Osteocyte (in vitro differentiated cells): ENCODE measurements at regions not wholly inside any gene's neighbourhood (a gene's known extent, or its start where the extent isn't known, plus 50 kb on each side); places are given as distances from the start of the nearest gene placed in this dataset.

Experiments used
- DNase-seq: peaks from one replicate; pipeline ENCODE4 v3.0.0; 2021; ENCODE audit warnings: mixed read lengths; ENCODE audit not compliant: unreplicated experiment; ENCODE audit errors: extremely low spot score
- H3K27ac Mint-ChIP-seq: one replicate; pipeline ENCODE4 v1.8.0; 2021; ENCODE audit warnings: mild to moderate bottlenecking, mixed read lengths; ENCODE audit not compliant: unreplicated experiment
- H3K27me3 Mint-ChIP-seq: one replicate; pipeline ENCODE4 v1.8.0; 2021; ENCODE audit warnings: mixed read lengths; ENCODE audit not compliant: unreplicated experiment
- H3K36me3 Mint-ChIP-seq: one replicate; pipeline ENCODE4 v1.8.0; 2021; ENCODE audit warnings: mixed read lengths; ENCODE audit not compliant: unreplicated experiment
- H3K4me1 Mint-ChIP-seq: one replicate; pipeline ENCODE4 v1.8.0; 2021; ENCODE audit warnings: mixed read lengths; ENCODE audit not compliant: unreplicated experiment
- H3K4me3 Mint-ChIP-seq: one replicate; pipeline ENCODE4 v1.8.0; 2021; ENCODE audit warnings: mild to moderate bottlenecking, moderate library complexity, mixed read lengths; ENCODE audit not compliant: unreplicated experiment
- H3K9me3 Mint-ChIP-seq: one replicate; pipeline ENCODE4 v1.8.0; 2021; ENCODE audit warnings: mixed read lengths; ENCODE audit not compliant: unreplicated experiment
- TF ChIP-seq, protein P1 (sequence below): fragments of 200-600 bp; sonication (generic); IDR thresholded peaks from 2 replicates; pipeline ENCODE4 v1.5.0; 2021; ENCODE audit warnings: antibody characterized with exemption, mild to moderate bottlenecking, moderate library complexity

DNA sequence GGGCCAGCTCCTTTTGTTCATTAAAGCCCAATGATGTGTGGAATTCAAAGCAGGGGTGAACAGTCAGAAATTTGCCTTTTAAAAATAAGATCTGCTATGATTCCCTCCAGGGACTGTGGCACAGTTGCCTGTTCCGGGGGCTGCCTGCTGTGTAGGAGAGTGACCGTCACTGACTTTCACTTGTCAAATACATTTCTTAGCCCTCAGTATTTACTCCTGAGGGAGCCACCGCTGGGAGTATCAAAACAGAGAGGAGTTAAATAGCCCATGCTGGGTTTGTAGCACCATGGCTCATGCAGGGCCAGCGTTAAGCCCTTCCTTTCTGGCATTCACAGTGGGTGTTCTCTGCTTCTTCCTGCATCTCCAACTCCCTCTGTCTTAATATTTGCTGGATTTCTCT lies 897.8 kb downstream of the SORCS3 start:
- Mint-ChIP-seq H3K27me3 (no peaks in the 10 kb centered on the region), H3K9me3 (peaks cover 20% of the 10 kb centered on the region), H3K4me1 (no peaks in the 10 kb centered on the region), H3K36me3 (no peaks in the 10 kb centered on the region), H3K27ac (no peak overlapping the region), H3K4me3 (no peak overlapping the region)
- TF ChIP-seq, protein P1, sequence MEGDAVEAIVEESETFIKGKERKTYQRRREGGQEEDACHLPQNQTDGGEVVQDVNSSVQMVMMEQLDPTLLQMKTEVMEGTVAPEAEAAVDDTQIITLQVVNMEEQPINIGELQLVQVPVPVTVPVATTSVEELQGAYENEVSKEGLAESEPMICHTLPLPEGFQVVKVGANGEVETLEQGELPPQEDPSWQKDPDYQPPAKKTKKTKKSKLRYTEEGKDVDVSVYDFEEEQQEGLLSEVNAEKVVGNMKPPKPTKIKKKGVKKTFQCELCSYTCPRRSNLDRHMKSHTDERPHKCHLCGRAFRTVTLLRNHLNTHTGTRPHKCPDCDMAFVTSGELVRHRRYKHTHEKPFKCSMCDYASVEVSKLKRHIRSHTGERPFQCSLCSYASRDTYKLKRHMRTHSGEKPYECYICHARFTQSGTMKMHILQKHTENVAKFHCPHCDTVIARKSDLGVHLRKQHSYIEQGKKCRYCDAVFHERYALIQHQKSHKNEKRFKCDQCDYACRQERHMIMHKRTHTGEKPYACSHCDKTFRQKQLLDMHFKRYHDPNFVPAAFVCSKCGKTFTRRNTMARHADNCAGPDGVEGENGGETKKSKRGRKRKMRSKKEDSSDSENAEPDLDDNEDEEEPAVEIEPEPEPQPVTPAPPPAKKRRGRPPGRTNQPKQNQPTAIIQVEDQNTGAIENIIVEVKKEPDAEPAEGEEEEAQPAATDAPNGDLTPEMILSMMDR: no peak
- no peak for DNase-seq

DNA sequence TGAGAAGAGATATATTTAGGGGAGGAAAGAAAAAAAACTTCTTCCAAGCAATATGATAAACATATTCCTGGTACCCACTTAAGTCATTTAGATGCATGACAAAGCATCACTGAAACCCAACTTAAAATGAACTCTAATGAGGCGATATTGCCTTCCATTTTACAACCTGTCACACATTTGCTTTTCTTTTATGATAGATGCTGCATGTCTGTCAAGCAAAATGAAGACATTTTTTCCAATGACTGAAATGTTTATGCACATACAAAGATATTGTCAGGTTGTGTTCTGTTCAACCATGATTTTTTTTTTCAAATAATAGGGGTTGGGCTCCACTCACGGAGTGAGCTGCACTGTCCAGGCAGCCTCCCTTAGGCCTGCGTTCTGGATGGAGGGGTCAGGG lies 894.4 kb downstream of the SORCS3 start:
- peaks cover 26% of the 10 kb centered on the region for H3K9me3 Mint-ChIP-seq
- H3K27ac Mint-ChIP-seq: no peak overlapping the region
- no peaks in the 10 kb centered on the region for H3K4me1 Mint-ChIP-seq
- H3K36me3 Mint-ChIP-seq: no peaks in the 10 kb centered on the region
- DNase-seq: no peak
- no peak overlapping the region for H3K4me3 Mint-ChIP-seq
- TF ChIP-seq, protein P1: no peak
- H3K27me3 Mint-ChIP-seq: no peaks in the 10 kb centered on the region

DNA sequence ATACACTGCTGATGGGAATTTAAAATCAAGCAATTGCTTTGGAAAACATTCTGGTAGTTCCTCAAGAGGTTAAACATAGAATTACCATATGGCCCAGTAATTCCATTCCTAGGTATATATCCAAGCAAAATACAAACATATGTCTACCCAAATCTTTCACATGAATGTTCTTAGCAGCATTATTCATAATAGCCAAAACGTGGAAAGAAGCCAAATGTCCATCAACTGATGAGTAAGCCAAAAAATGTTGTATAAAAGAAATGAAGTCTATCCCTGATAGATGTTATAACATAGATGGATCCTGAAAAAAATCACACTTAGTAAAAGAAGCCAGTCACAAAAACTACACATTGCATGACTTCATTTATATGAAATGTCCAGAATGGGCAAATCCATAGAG lies 893.0 kb downstream of the SORCS3 start:
- H3K36me3 Mint-ChIP-seq: no peaks in the 10 kb centered on the region
- no peaks in the 10 kb centered on the region for H3K27me3 Mint-ChIP-seq
- H3K4me3 Mint-ChIP-seq: no peak overlapping the region
- no peak for DNase-seq
- no peaks in the 10 kb centered on the region for H3K4me1 Mint-ChIP-seq
- no peak overlapping the region for H3K27ac Mint-ChIP-seq
- peaks cover 29% of the 10 kb centered on the region for H3K9me3 Mint-ChIP-seq
- TF ChIP-seq, protein P1: no peak

DNA sequence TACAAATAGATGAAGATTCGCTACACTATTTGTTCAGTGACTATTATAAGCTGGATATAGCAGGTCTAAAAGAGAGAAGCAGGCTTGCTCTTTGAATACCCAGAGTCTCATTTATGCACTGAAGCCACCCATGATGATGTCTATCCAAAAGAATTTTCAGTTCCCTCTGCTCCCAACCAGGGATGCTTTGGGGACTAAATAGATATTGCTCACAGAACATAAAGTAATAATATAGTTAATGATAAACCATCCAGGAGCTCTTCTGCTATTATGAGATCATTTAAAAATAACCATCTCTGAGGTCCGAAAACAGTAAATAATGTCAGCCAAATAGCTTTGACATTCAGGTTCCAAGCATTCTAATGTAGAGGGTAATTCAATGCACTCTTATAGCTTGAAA lies 875.4 kb downstream of the SORCS3 start:
- TF ChIP-seq, protein P1: no peak
- no peak for DNase-seq
- H3K27ac Mint-ChIP-seq: no peak overlapping the region
- no peak overlapping the region for H3K4me3 Mint-ChIP-seq
- no peaks in the 10 kb centered on the region for H3K4me1 Mint-ChIP-seq
- peaks cover 4% of the 10 kb centered on the region for H3K9me3 Mint-ChIP-seq
- H3K27me3 Mint-ChIP-seq: no peaks in the 10 kb centered on the region
- no peaks in the 10 kb centered on the region for H3K36me3 Mint-ChIP-seq

DNA sequence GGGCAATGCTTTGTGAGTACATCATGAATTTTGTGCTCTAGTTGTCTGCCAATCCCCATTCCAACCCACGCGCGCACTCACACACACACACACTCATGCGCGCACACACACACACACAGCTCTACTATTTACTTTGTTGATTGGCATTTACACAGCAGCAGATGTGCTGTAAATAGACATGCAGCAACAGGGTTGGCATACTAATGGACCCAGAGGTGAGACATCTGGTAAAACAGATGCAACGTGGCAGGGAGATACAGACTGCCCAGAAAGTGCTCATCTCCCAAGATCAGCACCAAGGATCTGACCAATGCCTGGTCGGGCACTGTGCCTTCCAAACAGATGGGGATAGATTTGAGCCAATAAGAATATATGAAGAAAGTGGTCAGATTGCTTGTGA lies 873.0 kb downstream of the SORCS3 start:
- H3K36me3 Mint-ChIP-seq: no peaks in the 10 kb centered on the region
- no peak overlapping the region for H3K27ac Mint-ChIP-seq
- no peak overlapping the region for H3K4me3 Mint-ChIP-seq
- TF ChIP-seq, protein P1: no peak
- no peaks in the 10 kb centered on the region for H3K27me3 Mint-ChIP-seq
- DNase-seq: no peak
- peaks cover 13% of the 10 kb centered on the region for H3K9me3 Mint-ChIP-seq
- H3K4me1 Mint-ChIP-seq: no peaks in the 10 kb centered on the region
